ENCODE measurements at regions not wholly inside any gene's neighbourhood (a gene's known extent, or its start where the extent isn't known, plus 50 kb on each side); places are given as distances from the start of the nearest gene placed in this dataset.
"Not testable (repeated sequence)": the region's sequence is repeated elsewhere in the genome, so short reads cannot be mapped to it uniquely, and the experiment has no call there.

GRCh38 chr14:103186909-103187586 lies 63.8 kb downstream of the TNFAIP2 start:
- ATAC-seq (no peak), DNase-seq (no peak)
- Mint-ChIP-seq H3K9me3 (ENCODE audit: low read depth) (no peaks in the 10 kb centered on the region), H3K27ac (no peak overlapping the region), H3K27me3 (peaks cover 63% of the 10 kb centered on the region), H3K4me3 (no peak overlapping the region), H3K4me1 (peaks cover 4% of the 10 kb centered on the region), H3K36me3 (no peaks in the 10 kb centered on the region)
- CTCF ChIA-PET: interaction anchor here (0.9 to 1.4 kb wide), 4 partner anchors 26 to 112 kb away, joined by 3 to 4 read pairs (median 4); no protein-coding TSS in a partner anchor

GRCh38 chr14:103187911-103188310 lies 64.7 kb downstream of the TNFAIP2 start:
- DNase-seq (no peak), ATAC-seq (no peak)
- no peaks in the 10 kb centered on the region for H3K9me3 Mint-ChIP-seq (ENCODE audit: low read depth)
- H3K27me3 Mint-ChIP-seq: peaks cover 68% of the 10 kb centered on the region
- H3K4me1 Mint-ChIP-seq: peaks cover 4% of the 10 kb centered on the region
- CTCF ChIA-PET: no interaction called here
- no peak overlapping the region for H3K4me3 Mint-ChIP-seq
- H3K36me3 Mint-ChIP-seq: no peaks in the 10 kb centered on the region
- no peak overlapping the region for H3K27ac Mint-ChIP-seq

GRCh38 chr14:103188810-103189480 lies 65.7 kb downstream of the TNFAIP2 start:
- Mint-ChIP-seq H3K27ac (no peak overlapping the region), H3K4me3 (no peak overlapping the region), H3K9me3 (ENCODE audit: low read depth) (no peaks in the 10 kb centered on the region), H3K36me3 (no peaks in the 10 kb centered on the region), H3K4me1 (peaks cover 4% of the 10 kb centered on the region), H3K27me3 (peaks cover 73% of the 10 kb centered on the region)
- no peak for DNase-seq
- ATAC-seq: peak; percentile 27
- CTCF ChIA-PET: interaction anchor here (1.0 kb wide), 1 partner anchor 84 kb away, joined by 5 read pairs; no protein-coding TSS in a partner anchor

GRCh38 chr14:103189481-103190470 lies 66.5 kb downstream of the TNFAIP2 start:
- Mint-ChIP-seq H3K4me1 (peaks cover 4% of the 10 kb centered on the region), H3K4me3 (no peak overlapping the region), H3K27ac (no peak overlapping the region), H3K9me3 (ENCODE audit: low read depth) (no peaks in the 10 kb centered on the region), H3K36me3 (no peaks in the 10 kb centered on the region), H3K27me3 (peaks cover 66% of the 10 kb centered on the region)
- no peak for DNase-seq
- CTCF ChIA-PET: interaction anchor here (1.0 kb wide), 1 partner anchor 85 kb away, joined by 5 read pairs; no protein-coding TSS in a partner anchor
- no peak for ATAC-seq

GRCh38 chr14:103190741-103191140 lies 67.5 kb downstream of the TNFAIP2 start:
- H3K27me3 Mint-ChIP-seq: peaks cover 60% of the 10 kb centered on the region
- no peaks in the 10 kb centered on the region for H3K9me3 Mint-ChIP-seq (ENCODE audit: low read depth)
- H3K4me1 Mint-ChIP-seq: peaks cover 4% of the 10 kb centered on the region
- H3K36me3 Mint-ChIP-seq: no peaks in the 10 kb centered on the region
- CTCF ChIA-PET: no interaction called here
- ATAC-seq (no peak), DNase-seq (no peak)
- no peak overlapping the region for H3K27ac Mint-ChIP-seq
- H3K4me3 Mint-ChIP-seq: no peak overlapping the region

- Mint-ChIP-seq H3K27me3 (peaks cover 50% of the 10 kb centered on the region), H3K4me3 (no peak overlapping the region), H3K36me3 (no peaks in the 10 kb centered on the region), H3K27ac (no peak overlapping the region), H3K4me1 (peaks cover 4% of the 10 kb centered on the region), H3K9me3 (ENCODE audit: low read depth) (no peaks in the 10 kb centered on the region)
- ATAC-seq (no peak), DNase-seq (no peak)
- CTCF ChIA-PET: no interaction called here
These were observed 68.6 kb downstream of the TNFAIP2 start for GRCh38 chr14:103191844-103192243.

GRCh38 chr14:103192246-103192840 lies 69.1 kb downstream of the TNFAIP2 start:
- Mint-ChIP-seq H3K36me3 (no peaks in the 10 kb centered on the region), H3K27me3 (peaks cover 45% of the 10 kb centered on the region), H3K4me3 (no peak overlapping the region), H3K27ac (no peak overlapping the region), H3K4me1 (peaks cover 4% of the 10 kb centered on the region), H3K9me3 (ENCODE audit: low read depth) (no peaks in the 10 kb centered on the region)
- no peak for DNase-seq
- ATAC-seq: no peak
- CTCF ChIA-PET: no interaction called here

- H3K27me3 Mint-ChIP-seq: peaks cover 40% of the 10 kb centered on the region
- CTCF ChIA-PET; H3K27ac Mint-ChIP-seq; H3K4me1 Mint-ChIP-seq; DNase-seq; H3K9me3 Mint-ChIP-seq (ENCODE audit: low read depth); H3K36me3 Mint-ChIP-seq; H3K4me3 Mint-ChIP-seq; ATAC-seq: not testable (repeated sequence)
These were observed 69.6 kb downstream of the TNFAIP2 start for GRCh38 chr14:103192861-103193260.

GRCh38 chr14:103193491-103193890 lies 70.2 kb downstream of the TNFAIP2 start:
- peaks cover 33% of the 10 kb centered on the region for H3K27me3 Mint-ChIP-seq
- H3K9me3 Mint-ChIP-seq (ENCODE audit: low read depth); ATAC-seq; DNase-seq; H3K4me1 Mint-ChIP-seq; H3K36me3 Mint-ChIP-seq; H3K27ac Mint-ChIP-seq; CTCF ChIA-PET; H3K4me3 Mint-ChIP-seq: not testable (repeated sequence)

- Mint-ChIP-seq H3K27ac (no peak overlapping the region), H3K4me1 (no peaks in the 10 kb centered on the region), H3K9me3 (ENCODE audit: low read depth) (no peaks in the 10 kb centered on the region), H3K4me3 (no peak overlapping the region), H3K36me3 (no peaks in the 10 kb centered on the region), H3K27me3 (peaks cover 32% of the 10 kb centered on the region)
- ATAC-seq (no peak), DNase-seq (no peak)
- CTCF ChIA-PET: no interaction called here
These were observed 71.2 kb downstream of the TNFAIP2 start for GRCh38 chr14:103194256-103195045.

- peaks cover 18% of the 10 kb centered on the region for H3K27me3 Mint-ChIP-seq
- CTCF ChIA-PET: no interaction called here
- no peak for DNase-seq
- no peak for ATAC-seq
- H3K36me3 Mint-ChIP-seq: no peaks in the 10 kb centered on the region
- H3K4me1 Mint-ChIP-seq: no peaks in the 10 kb centered on the region
- H3K27ac Mint-ChIP-seq: no peak overlapping the region
- no peak overlapping the region for H3K4me3 Mint-ChIP-seq
- H3K9me3 Mint-ChIP-seq (ENCODE audit: low read depth): peaks cover 1% of the 10 kb centered on the region
These were observed 72.8 kb downstream of the TNFAIP2 start for GRCh38 chr14:103195828-103196615.

GRCh38 chr14:103196716-103197115 lies 73.5 kb downstream of the TNFAIP2 start:
- CTCF ChIA-PET: no interaction called here
- no peak for DNase-seq
- peaks cover 4% of the 10 kb centered on the region for H3K9me3 Mint-ChIP-seq (ENCODE audit: low read depth)
- no peaks in the 10 kb centered on the region for H3K36me3 Mint-ChIP-seq
- no peak for ATAC-seq
- no peaks in the 10 kb centered on the region for H3K4me1 Mint-ChIP-seq
- peaks cover 17% of the 10 kb centered on the region for H3K27me3 Mint-ChIP-seq
- H3K4me3 Mint-ChIP-seq: no peak overlapping the region
- no peak overlapping the region for H3K27ac Mint-ChIP-seq
